ENCODE measurements at regions not wholly inside any gene's neighbourhood (a gene's known extent, or its start where the extent isn't known, plus 50 kb on each side); places are given as distances from the start of the nearest gene placed in this dataset.
"Not testable (repeated sequence)": the region's sequence is repeated elsewhere in the genome, so short reads cannot be mapped to it uniquely, and the experiment has no call there.

DNA sequence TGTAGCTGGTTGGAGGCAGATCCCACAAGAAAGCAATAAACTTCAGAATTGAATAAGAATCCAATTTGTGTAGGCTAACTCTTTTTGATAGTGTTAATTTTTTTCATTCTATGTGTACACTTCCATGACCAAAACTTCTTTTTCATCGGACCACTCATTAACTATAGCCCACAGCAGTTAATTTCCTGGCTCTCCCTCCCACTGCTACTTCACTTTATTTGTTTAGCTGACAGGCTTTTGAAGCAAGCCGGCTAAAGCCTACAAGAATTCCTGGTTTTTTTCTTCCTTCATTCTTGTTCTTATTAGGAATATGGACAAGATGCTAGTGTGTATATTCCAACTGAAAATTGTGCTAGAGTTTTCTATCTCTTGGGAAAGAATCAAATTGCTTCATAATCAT, 329.2 kb upstream of the CCNH start:
- no peak overlapping the region for H3K4me3 ChIP-seq (ENCODE audit: low read depth, low read length)
- no peak for DNase-seq (ENCODE audit: low read depth)
- TF ChIP-seq MYC (IDR thresholded peaks at IDR 0.05; ENCODE audit: low read depth, low read length) (no peak), POLR2A (IDR thresholded peaks at IDR 0.05; ENCODE audit: extremely low read depth, insufficient read length) (no peak)
- TF ChIP-seq, protein P1, sequence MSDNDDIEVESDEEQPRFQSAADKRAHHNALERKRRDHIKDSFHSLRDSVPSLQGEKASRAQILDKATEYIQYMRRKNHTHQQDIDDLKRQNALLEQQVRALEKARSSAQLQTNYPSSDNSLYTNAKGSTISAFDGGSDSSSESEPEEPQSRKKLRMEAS (IDR thresholded peaks at IDR 0.05; ENCODE audit: low read depth, low read length) = no peak
- TF ChIP-seq, protein P2, sequence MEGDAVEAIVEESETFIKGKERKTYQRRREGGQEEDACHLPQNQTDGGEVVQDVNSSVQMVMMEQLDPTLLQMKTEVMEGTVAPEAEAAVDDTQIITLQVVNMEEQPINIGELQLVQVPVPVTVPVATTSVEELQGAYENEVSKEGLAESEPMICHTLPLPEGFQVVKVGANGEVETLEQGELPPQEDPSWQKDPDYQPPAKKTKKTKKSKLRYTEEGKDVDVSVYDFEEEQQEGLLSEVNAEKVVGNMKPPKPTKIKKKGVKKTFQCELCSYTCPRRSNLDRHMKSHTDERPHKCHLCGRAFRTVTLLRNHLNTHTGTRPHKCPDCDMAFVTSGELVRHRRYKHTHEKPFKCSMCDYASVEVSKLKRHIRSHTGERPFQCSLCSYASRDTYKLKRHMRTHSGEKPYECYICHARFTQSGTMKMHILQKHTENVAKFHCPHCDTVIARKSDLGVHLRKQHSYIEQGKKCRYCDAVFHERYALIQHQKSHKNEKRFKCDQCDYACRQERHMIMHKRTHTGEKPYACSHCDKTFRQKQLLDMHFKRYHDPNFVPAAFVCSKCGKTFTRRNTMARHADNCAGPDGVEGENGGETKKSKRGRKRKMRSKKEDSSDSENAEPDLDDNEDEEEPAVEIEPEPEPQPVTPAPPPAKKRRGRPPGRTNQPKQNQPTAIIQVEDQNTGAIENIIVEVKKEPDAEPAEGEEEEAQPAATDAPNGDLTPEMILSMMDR (IDR thresholded peaks at IDR 0.05; ENCODE audit: low read depth, low read length) = no peak

DNA sequence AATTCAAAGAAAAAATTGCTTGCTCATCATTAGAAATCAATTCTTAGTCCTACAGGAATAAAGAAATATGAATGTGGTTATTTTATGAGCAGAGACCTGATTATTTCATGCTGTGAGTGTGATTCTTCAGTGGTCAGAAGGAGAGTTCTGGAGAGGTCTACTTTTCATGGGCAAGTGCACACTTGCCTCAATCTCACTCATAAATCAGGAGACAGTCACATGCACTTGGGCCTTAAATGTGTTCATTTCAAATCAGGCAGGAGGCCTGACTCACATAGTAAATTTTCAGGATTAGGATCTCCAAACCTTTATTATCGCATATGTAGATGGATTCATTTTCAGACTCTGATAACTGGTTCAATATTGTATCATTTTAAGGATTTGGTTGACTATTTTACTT, 323.2 kb upstream of the CCNH start:
- DNase-seq (ENCODE audit: low read depth) = no peak
- TF ChIP-seq MYC (IDR thresholded peaks at IDR 0.05; ENCODE audit: low read depth, low read length) = no peak
- no peak overlapping the region for H3K4me3 ChIP-seq (ENCODE audit: low read depth, low read length)

DNA sequence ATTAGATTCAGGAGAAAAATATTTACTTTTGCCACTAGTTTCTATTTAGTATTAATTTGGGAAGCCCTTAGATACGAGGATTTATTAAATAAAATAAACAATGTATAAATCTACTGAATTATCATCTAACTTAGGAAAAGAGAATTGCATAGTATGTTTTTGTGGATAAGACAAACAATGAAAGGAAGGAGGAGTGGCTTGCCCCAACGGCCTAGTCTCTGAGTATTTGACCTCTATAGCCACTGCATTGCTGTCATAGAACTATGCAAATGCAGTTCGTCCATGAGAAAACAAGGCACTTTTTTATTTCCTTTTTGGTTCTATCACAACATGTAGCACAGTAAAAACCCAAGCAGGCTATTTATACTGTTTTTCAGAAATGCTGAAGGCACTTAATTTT, 321.2 kb upstream of the CCNH start:
- TF ChIP-seq MYC (IDR thresholded peaks at IDR 0.05; ENCODE audit: low read depth, low read length) = no peak
- no peak for TF ChIP-seq POLR2A (IDR thresholded peaks at IDR 0.05; ENCODE audit: extremely low read depth, insufficient read length)
- TF ChIP-seq, protein P2 (IDR thresholded peaks at IDR 0.05; ENCODE audit: low read depth, low read length) = no peak
- TF ChIP-seq, protein P1 (IDR thresholded peaks at IDR 0.05; ENCODE audit: low read depth, low read length) = no peak
- no peak for DNase-seq (ENCODE audit: low read depth)
- H3K4me3 ChIP-seq (ENCODE audit: low read depth, low read length) = no peak overlapping the region

DNA sequence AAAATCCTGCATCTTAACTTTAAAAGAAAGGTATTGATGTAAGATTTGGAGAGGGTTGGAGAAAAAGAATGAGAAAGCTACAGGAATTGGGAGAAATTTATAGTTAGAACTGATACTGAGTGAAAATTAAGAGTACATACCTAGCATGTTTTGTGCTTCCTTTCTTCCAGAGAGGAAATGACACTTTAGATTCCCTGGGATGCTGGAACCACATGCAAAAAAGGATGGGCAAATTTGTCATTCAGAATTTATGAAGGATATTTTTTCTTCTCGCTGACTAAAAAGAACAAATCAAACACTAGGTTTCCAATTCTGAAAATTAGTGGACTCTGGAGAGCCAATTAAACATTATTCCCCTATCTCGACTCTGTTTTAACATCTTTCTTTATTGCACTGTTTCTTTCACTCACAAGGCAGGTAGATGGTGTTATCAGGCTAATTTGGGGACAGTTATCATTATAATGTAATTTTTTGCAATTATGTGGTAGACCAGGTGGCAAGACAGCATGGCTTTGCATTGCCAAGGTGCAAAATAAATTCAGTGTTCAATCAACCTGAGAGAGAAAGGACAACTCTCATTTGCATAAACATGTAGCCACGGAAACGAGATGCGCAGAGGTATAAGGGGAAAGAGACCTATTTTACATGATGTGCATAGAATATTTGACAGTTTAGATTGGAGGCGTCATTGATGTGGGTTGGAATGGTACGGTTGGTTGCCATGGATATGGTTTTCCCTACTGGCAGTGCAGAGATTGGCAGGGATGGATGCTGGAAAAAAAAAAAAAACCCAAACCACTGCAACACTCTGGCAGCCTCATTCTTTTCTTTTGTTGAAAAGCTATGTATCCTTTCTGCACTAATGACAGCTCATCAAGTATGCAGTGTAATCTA, 320.4 kb upstream of the CCNH start:
- H3K4me3 ChIP-seq (ENCODE audit: low read depth, low read length) = no peak overlapping the region
- no peak for DNase-seq (ENCODE audit: low read depth)
- TF ChIP-seq POLR2A (IDR thresholded peaks at IDR 0.05; ENCODE audit: extremely low read depth, insufficient read length) = no peak
- no peak for TF ChIP-seq MYC (IDR thresholded peaks at IDR 0.05; ENCODE audit: low read depth, low read length)
- TF ChIP-seq, protein P1 (IDR thresholded peaks at IDR 0.05; ENCODE audit: low read depth, low read length) = no peak
- TF ChIP-seq, protein P2 (IDR thresholded peaks at IDR 0.05; ENCODE audit: low read depth, low read length) = no peak

DNA sequence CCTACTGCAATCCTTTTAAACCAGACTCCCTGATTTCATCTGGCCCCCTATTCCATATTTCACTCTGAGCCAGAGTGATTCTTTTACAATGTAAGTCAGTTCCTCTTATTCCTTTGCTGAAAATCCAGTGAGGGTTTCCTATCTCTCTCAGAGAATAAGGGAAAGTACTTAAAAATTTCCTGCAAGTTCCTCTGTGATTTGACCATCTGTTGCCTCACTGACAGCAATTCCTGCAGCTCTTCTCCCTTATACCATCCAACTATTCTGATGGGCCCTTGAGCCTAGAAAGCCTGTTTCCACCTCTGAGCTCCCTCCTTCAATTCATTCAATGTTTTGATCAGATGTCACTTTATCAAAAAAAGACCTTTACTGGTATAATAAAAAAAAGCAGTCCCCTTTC, 317.1 kb upstream of the CCNH start:
- no peak for DNase-seq (ENCODE audit: low read depth)

DNA sequence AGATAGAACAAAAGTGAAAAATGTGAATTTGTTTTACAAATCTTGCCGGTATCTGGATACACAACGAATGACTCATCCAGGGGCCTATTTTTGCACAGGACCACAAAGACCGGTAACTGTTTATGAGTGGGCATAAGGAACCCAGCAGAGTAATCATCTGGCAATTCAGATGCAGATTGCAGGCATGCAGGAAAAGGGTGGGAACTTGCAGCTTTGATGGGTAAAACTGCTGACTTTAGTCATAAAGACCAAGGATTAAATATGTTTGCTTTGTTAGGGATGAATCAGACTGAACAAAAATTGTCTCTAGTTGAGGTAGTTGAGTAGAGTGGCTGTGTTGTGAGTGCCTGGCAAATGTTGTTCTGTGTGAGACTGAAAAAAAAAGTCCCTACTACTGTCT, 309.6 kb upstream of the CCNH start:
- H3K4me3 ChIP-seq (ENCODE audit: low read depth, low read length) = no peak overlapping the region
- TF ChIP-seq POLR2A (IDR thresholded peaks at IDR 0.05; ENCODE audit: extremely low read depth, insufficient read length) (no peak), MYC (IDR thresholded peaks at IDR 0.05; ENCODE audit: low read depth, low read length) (no peak)
- TF ChIP-seq, protein P2 (IDR thresholded peaks at IDR 0.05; ENCODE audit: low read depth, low read length) = no peak
- TF ChIP-seq, protein P1 (IDR thresholded peaks at IDR 0.05; ENCODE audit: low read depth, low read length) = no peak
- no peak for DNase-seq (ENCODE audit: low read depth)

More for the DNA sequence above, 317.1 kb upstream of the CCNH start:
- no peak overlapping the region for H3K4me3 ChIP-seq (ENCODE audit: low read depth, low read length)
- TF ChIP-seq, protein P1 (IDR thresholded peaks at IDR 0.05; ENCODE audit: low read depth, low read length) = no peak
- TF ChIP-seq, protein P2 (IDR thresholded peaks at IDR 0.05; ENCODE audit: low read depth, low read length) = no peak
- no peak for TF ChIP-seq POLR2A (IDR thresholded peaks at IDR 0.05; ENCODE audit: extremely low read depth, insufficient read length)
- no peak for TF ChIP-seq MYC (IDR thresholded peaks at IDR 0.05; ENCODE audit: low read depth, low read length)

DNA sequence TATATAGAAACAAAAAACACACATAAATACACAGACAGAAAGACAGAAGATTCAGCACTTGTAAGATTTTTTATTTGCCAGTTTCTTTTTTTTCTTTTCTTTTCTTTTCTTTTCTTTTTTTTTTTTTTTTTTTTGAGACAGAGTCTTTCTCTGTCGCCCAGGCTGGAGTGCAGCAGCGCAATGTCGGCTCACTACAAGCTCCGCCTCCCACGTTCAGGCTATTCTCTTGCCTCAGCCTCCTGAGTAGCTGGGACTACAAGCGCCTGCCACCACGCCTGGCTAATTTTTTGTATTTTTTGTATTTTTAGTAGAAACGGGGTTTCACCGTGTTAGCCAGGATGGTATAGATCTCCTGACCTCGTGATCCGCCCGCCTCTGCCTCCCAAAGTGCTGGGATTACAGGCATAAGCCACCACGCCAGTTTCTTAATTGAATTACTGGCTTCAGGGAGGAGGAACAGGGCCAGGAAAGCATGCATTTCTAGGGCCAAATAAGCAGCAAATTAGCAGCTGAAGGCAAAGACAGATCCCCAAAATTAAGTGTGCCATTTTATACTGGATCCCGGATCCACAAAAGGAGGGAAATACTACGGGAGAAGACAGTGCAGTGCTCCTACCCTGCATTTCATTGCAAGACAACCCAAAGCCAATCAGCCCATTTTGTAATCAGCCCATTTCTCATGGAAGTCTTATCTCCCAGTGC, 305.6 kb upstream of the CCNH start:
- H3K4me3 ChIP-seq (ENCODE audit: low read depth, low read length); DNase-seq (ENCODE audit: low read depth): not testable (repeated sequence)
